ENCODE measurements at regions not wholly inside any gene's neighbourhood (a gene's known extent, or its start where the extent isn't known, plus 50 kb on each side); places are given as distances from the start of the nearest gene placed in this dataset.

DNA sequence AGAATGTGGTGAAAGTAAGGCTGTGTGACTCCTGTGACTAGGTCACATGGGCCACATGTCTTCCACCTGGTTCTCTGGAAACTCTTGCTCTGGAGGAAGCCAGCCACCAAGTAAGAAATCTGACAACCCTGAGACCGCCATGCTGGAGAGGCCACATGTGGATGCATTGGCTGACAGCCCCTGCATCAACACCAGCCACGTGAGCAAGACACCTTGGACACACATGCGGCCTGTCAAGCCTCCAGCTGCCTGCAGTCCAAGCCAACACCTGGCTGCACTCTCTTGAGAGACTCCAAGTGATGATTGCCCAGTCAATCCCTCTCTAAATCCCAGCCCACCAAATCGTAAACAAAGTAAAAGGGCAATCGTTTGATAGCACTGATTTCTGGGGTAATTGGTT lies 112.6 kb downstream of the FOXL1 start:
- Mint-ChIP-seq H3K27me3 (ENCODE audit: low read depth) (peaks cover 28% of the 10 kb centered on the region), H3K27ac (no peak overlapping the region), H3K36me3 (no peaks in the 10 kb centered on the region), H3K9me3 (peaks cover 13% of the 10 kb centered on the region), H3K4me3 (no peak overlapping the region), H3K4me1 (peaks cover 13% of the 10 kb centered on the region)
- DNase-seq (ENCODE audit: low spot score) (no peak), ATAC-seq (no peak)
- CTCF ChIA-PET, result no interaction called here
- TF ChIP-seq TEAD1 (CRISPR knock-in tag; IDR thresholded peaks at IDR 0.05), result no peak
- TF ChIP-seq ATF3 (CRISPR knock-in tag; conservative IDR thresholded peaks at IDR 0.05), result no peak
- no peak for TF ChIP-seq ZBTB21 (CRISPR knock-in tag; IDR thresholded peaks at IDR 0.05; ENCODE audit: borderline replicate concordance)
- TF ChIP-seq ZNF219 (CRISPR knock-in tag; IDR thresholded peaks at IDR 0.05; ENCODE audit: borderline replicate concordance), result no peak
- TF ChIP-seq ZNF671 (CRISPR knock-in tag; IDR thresholded peaks at IDR 0.05), result no peak
- TF ChIP-seq, protein P1, sequence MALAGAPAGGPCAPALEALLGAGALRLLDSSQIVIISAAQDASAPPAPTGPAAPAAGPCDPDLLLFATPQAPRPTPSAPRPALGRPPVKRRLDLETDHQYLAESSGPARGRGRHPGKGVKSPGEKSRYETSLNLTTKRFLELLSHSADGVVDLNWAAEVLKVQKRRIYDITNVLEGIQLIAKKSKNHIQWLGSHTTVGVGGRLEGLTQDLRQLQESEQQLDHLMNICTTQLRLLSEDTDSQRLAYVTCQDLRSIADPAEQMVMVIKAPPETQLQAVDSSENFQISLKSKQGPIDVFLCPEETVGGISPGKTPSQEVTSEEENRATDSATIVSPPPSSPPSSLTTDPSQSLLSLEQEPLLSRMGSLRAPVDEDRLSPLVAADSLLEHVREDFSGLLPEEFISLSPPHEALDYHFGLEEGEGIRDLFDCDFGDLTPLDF (CRISPR knock-in tag; IDR thresholded peaks at IDR 0.05), result no peak
- TF ChIP-seq PRRX2 (CRISPR knock-in tag; IDR thresholded peaks at IDR 0.05), result no peak
- POLR2A ChIA-PET, result no interaction called here

DNA sequence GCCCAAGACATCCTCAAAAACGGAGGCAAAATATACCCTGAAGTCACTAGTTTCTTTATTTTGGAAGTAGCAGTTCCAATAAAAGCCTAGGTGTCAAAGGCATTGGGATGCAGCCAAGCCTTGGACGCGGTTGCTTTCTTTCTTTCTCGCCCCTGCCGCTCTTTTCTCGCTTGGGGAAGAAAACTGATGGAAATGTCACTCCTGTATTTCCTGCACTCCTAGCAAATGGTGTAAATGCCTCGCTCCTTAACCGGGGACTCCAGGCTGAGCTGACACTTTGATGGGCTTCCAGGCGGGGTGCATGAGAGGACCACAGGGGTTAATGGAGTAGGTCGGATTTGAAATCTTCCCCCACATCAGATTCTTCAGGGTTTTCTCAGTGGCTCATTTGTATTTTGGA lies 114.1 kb downstream of the FOXL1 start:
- no peaks in the 10 kb centered on the region for H3K36me3 Mint-ChIP-seq
- H3K27me3 Mint-ChIP-seq (ENCODE audit: low read depth), result peaks cover 31% of the 10 kb centered on the region
- peaks cover 16% of the 10 kb centered on the region for H3K9me3 Mint-ChIP-seq
- POLR2A ChIA-PET, result no interaction called here
- DNase-seq (ENCODE audit: low spot score) (no peak), ATAC-seq (no peak)
- H3K27ac Mint-ChIP-seq, result no peak overlapping the region
- no peak for TF ChIP-seq ZNF317 (CRISPR knock-in tag; IDR thresholded peaks at IDR 0.05; ENCODE audit: borderline replicate concordance, low read depth)
- no peak for TF ChIP-seq USF1 (CRISPR knock-in tag; IDR thresholded peaks at IDR 0.05)
- no peak for TF ChIP-seq NFE2L1 (CRISPR knock-in tag; IDR thresholded peaks at IDR 0.05)
- no peak for TF ChIP-seq ZNF423 (CRISPR knock-in tag; IDR thresholded peaks at IDR 0.05)
- no peak for TF ChIP-seq USF2 (CRISPR knock-in tag; IDR thresholded peaks at IDR 0.05)
- TF ChIP-seq ZNF671 (CRISPR knock-in tag; IDR thresholded peaks at IDR 0.05), result no peak
- TF ChIP-seq RORB (CRISPR knock-in tag; IDR thresholded peaks at IDR 0.05), result no peak
- TF ChIP-seq FOXK1 (CRISPR knock-in tag; IDR thresholded peaks at IDR 0.05), result no peak
- TF ChIP-seq HMGA2 (CRISPR knock-in tag; IDR thresholded peaks at IDR 0.05), result no peak
- no peak for TF ChIP-seq MXD4 (CRISPR knock-in tag; IDR thresholded peaks at IDR 0.05; ENCODE audit: borderline replicate concordance)
- no peak for TF ChIP-seq MAX (CRISPR knock-in tag; IDR thresholded peaks at IDR 0.05)
- TF ChIP-seq ATF3 (CRISPR knock-in tag; conservative IDR thresholded peaks at IDR 0.05), result no peak
- TF ChIP-seq GTF2I (CRISPR knock-in tag; conservative IDR thresholded peaks at IDR 0.05), result no peak
- CTCF ChIA-PET, result interaction anchor here (1.1 to 1.7 kb wide), 2 partner anchors 182 to 605 kb away, joined by 3 to 4 read pairs; no protein-coding TSS in a partner anchor
- H3K4me3 Mint-ChIP-seq, result no peak overlapping the region
- peaks cover 13% of the 10 kb centered on the region for H3K4me1 Mint-ChIP-seq

- no peaks in the 10 kb centered on the region for H3K36me3 Mint-ChIP-seq
- H3K9me3 Mint-ChIP-seq, result peaks cover 16% of the 10 kb centered on the region
- no peak overlapping the region for H3K27ac Mint-ChIP-seq
- no peak for ATAC-seq
- H3K4me1 Mint-ChIP-seq, result peaks cover 13% of the 10 kb centered on the region
- ChIA-PET CTCF (interaction anchor here (0.6 to 1.7 kb wide), 3 partner anchors 181 to 605 kb away, joined by 3 to 4 read pairs (median 3); no protein-coding TSS in a partner anchor), POLR2A (no interaction called here)
- peaks cover 31% of the 10 kb centered on the region for H3K27me3 Mint-ChIP-seq (ENCODE audit: low read depth)
- DNase-seq (ENCODE audit: low spot score), result no peak
- H3K4me3 Mint-ChIP-seq, result no peak overlapping the region
- TF ChIP-seq MAX (CRISPR knock-in tag; IDR thresholded peaks at IDR 0.05) (no peak), RORB (CRISPR knock-in tag; IDR thresholded peaks at IDR 0.05) (no peak), JAZF1 (CRISPR knock-in tag; IDR thresholded peaks at IDR 0.05) (no peak), IRF2 (CRISPR knock-in tag; IDR thresholded peaks at IDR 0.05; ENCODE audit: borderline replicate concordance, low read depth) (no peak), ZNF396 (CRISPR knock-in tag; IDR thresholded peaks at IDR 0.05; ENCODE audit: borderline replicate concordance) (no peak), FOXK1 (CRISPR knock-in tag; IDR thresholded peaks at IDR 0.05) (no peak), TEAD4 (CRISPR knock-in tag; IDR thresholded peaks at IDR 0.05) (no peak), CREB1 (CRISPR knock-in tag; IDR thresholded peaks at IDR 0.05) (no peak), CREM (CRISPR knock-in tag; IDR thresholded peaks at IDR 0.05) (no peak), ZNF317 (CRISPR knock-in tag; IDR thresholded peaks at IDR 0.05; ENCODE audit: borderline replicate concordance, low read depth) (no peak), HMGA2 (CRISPR knock-in tag; IDR thresholded peaks at IDR 0.05) (no peak)
- TF ChIP-seq, protein P2, sequence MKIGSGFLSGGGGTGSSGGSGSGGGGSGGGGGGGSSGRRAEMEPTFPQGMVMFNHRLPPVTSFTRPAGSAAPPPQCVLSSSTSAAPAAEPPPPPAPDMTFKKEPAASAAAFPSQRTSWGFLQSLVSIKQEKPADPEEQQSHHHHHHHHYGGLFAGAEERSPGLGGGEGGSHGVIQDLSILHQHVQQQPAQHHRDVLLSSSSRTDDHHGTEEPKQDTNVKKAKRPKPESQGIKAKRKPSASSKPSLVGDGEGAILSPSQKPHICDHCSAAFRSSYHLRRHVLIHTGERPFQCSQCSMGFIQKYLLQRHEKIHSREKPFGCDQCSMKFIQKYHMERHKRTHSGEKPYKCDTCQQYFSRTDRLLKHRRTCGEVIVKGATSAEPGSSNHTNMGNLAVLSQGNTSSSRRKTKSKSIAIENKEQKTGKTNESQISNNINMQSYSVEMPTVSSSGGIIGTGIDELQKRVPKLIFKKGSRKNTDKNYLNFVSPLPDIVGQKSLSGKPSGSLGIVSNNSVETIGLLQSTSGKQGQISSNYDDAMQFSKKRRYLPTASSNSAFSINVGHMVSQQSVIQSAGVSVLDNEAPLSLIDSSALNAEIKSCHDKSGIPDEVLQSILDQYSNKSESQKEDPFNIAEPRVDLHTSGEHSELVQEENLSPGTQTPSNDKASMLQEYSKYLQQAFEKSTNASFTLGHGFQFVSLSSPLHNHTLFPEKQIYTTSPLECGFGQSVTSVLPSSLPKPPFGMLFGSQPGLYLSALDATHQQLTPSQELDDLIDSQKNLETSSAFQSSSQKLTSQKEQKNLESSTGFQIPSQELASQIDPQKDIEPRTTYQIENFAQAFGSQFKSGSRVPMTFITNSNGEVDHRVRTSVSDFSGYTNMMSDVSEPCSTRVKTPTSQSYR (CRISPR knock-in tag; IDR thresholded peaks at IDR 0.05), result no peak
- TF ChIP-seq, protein P3, sequence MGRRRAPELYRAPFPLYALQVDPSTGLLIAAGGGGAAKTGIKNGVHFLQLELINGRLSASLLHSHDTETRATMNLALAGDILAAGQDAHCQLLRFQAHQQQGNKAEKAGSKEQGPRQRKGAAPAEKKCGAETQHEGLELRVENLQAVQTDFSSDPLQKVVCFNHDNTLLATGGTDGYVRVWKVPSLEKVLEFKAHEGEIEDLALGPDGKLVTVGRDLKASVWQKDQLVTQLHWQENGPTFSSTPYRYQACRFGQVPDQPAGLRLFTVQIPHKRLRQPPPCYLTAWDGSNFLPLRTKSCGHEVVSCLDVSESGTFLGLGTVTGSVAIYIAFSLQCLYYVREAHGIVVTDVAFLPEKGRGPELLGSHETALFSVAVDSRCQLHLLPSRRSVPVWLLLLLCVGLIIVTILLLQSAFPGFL (CRISPR knock-in tag; IDR thresholded peaks at IDR 0.05; ENCODE audit: borderline replicate concordance), result no peak
Measured at GRCh38 chr16:86693033-86693432, 114.7 kb downstream of the FOXL1 start.
